KMS-11 (cell line): ENCODE measurements at regions not wholly inside any gene's neighbourhood (a gene's known extent, or its start where the extent isn't known, plus 50 kb on each side); places are given as distances from the start of the nearest gene placed in this dataset.

ENCODE experiments used
- H2AFZ ChIP-seq: fragments of 200-600 bp; sonication (generic); 2 replicates; pipeline ENCODE4 v1.6.1; 2016; ENCODE audit warnings: antibody characterized with exemption, mixed run types, low read depth
- H3K27ac ChIP-seq: fragments of 200-600 bp; sonication (generic); 2 replicates; pipeline ENCODE4 v1.6.1; 2016; ENCODE audit warnings: mild to moderate bottlenecking, mixed run types
- H3K27me3 ChIP-seq: fragments of 200-600 bp; sonication (generic); 2 replicates; pipeline ENCODE4 v1.6.1; 2017; ENCODE audit warnings: mild to moderate bottlenecking, low read depth, mixed run types, moderate library complexity; ENCODE audit not compliant: insufficient read depth
- H3K36me3 ChIP-seq: fragments of 200-600 bp; sonication (generic); 2 replicates; pipeline ENCODE4 v1.6.1; 2017; ENCODE audit warnings: mild to moderate bottlenecking, mixed run types; ENCODE audit not compliant: insufficient read depth
- H3K4me1 ChIP-seq: fragments of 200-600 bp; sonication (generic); 2 replicates; pipeline ENCODE4 v1.6.1; 2016; ENCODE audit warnings: mild to moderate bottlenecking, low read depth, mixed run types; ENCODE audit not compliant: poor library complexity, severe bottlenecking
- H3K4me2 ChIP-seq: fragments of 200-600 bp; sonication (generic); 2 replicates; pipeline ENCODE4 v1.7.0; 2016; ENCODE audit warnings: mild to moderate bottlenecking, mixed run types
- H3K4me3 ChIP-seq: fragments of 200-600 bp; sonication (generic); IDR thresholded peaks from 2 replicates; pipeline ENCODE4 v1.6.1; 2017; ENCODE audit warnings: low read depth, low read length, mixed read lengths; ENCODE audit not compliant: insufficient read depth
- H3K79me2 ChIP-seq: fragments of 200-600 bp; sonication (generic); 2 replicates; pipeline ENCODE4 v1.6.1; 2016; ENCODE audit warnings: low read depth, mixed run types; ENCODE audit not compliant: insufficient read depth
- H3K9ac ChIP-seq: fragments of 200-600 bp; sonication (generic); 2 replicates; pipeline ENCODE4 v1.6.1; 2016; ENCODE audit warnings: mild to moderate bottlenecking, mixed run types
- H4K20me1 ChIP-seq: fragments of 200-600 bp; sonication (generic); 2 replicates; pipeline ENCODE4 v1.6.1; 2016; ENCODE audit warnings: mild to moderate bottlenecking, mixed run types; ENCODE audit not compliant: insufficient read depth
- TF ChIP-seq, protein P1 (sequence below): fragments of 200-600 bp; sonication (generic); conservative IDR thresholded peaks from 2 replicates; pipeline ENCODE4 v1.6.1; 2017; ENCODE audit warnings: low read depth, mild to moderate bottlenecking, antibody characterized with exemption, low read length, moderate library complexity, mixed read lengths

DNA sequence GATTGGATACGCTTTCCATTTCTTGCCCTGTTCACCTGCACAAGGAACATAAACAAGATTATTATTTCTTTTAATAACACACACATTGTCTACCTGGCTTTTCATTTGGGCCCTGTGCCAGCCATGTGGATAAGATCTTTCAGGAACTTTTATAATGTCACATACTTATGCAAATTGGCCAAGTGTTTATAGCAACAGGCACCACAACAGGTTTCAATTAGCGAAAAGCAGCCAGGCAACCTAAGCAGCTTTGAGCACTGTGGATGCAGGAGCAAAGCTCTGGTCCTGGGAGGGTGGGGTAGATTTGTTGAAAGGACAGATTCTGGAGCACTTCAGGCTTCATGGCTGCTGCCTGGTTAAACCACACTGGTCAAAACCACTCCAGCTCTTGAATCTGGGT lies 217.4 kb downstream of the BARX2 start:
- no peak overlapping the region for H3K27ac ChIP-seq

DNA sequence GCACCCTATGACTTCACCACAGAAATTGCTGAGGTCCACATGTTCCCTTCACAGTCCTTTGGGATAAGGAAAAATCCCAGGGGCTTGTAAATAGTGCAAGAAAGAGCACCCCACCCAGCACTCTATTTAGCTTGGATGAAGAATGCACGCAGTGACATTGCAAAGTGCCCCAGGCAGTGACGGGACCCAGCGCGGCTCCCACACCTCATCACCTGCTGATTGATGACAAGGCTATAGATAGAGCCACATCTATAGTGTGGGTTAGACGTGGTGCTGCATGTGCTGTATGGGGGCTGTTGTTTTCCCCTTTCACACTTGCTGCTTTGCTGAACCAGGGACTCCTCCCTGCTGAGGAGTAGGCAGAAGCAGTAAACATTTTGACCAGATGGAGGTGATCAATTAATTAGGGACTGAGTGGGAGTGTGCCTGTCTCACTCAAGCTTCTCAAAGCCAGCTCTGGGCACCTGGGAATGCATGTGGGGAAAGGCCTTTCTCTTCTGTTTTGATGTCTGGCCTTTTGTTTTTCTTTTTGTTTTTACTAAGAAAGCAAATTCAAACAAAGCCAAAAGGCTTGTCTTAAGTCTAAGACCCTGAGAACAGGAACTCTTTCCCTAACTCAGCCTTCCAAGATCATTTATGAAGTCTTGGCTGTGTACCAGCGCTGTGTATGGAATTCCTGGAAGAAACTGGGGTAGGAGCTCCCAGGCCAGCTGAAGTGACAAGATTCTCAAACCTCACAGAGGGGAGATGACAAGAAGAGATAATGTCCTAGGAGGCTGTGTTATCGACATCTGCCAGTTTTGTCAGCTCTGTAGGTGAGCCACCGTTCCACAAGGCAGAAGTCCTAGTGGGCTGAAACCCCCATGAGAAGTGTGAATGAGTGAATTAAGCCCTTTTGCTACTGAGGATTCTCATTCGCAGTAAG lies 219.7 kb downstream of the BARX2 start:
- no peak overlapping the region for H3K4me3 ChIP-seq
- H4K20me1 ChIP-seq = no peaks in the 10 kb centered on the region
- TF ChIP-seq, protein P1, sequence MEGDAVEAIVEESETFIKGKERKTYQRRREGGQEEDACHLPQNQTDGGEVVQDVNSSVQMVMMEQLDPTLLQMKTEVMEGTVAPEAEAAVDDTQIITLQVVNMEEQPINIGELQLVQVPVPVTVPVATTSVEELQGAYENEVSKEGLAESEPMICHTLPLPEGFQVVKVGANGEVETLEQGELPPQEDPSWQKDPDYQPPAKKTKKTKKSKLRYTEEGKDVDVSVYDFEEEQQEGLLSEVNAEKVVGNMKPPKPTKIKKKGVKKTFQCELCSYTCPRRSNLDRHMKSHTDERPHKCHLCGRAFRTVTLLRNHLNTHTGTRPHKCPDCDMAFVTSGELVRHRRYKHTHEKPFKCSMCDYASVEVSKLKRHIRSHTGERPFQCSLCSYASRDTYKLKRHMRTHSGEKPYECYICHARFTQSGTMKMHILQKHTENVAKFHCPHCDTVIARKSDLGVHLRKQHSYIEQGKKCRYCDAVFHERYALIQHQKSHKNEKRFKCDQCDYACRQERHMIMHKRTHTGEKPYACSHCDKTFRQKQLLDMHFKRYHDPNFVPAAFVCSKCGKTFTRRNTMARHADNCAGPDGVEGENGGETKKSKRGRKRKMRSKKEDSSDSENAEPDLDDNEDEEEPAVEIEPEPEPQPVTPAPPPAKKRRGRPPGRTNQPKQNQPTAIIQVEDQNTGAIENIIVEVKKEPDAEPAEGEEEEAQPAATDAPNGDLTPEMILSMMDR = no peak
- no peaks in the 10 kb centered on the region for H3K27me3 ChIP-seq
- H3K4me1 ChIP-seq = no peaks in the 10 kb centered on the region
- H3K79me2 ChIP-seq = no peaks in the 10 kb centered on the region
- H3K27ac ChIP-seq = no peak overlapping the region
- no peak overlapping the region for H3K4me2 ChIP-seq
- H2AFZ ChIP-seq = no peak overlapping the region
- H3K9ac ChIP-seq = no peak overlapping the region
- no peaks in the 10 kb centered on the region for H3K36me3 ChIP-seq

More for the DNA sequence above, 217.4 kb downstream of the BARX2 start:
- Histone ChIP-seq H3K36me3 (no peaks in the 10 kb centered on the region), H3K9ac (no peak overlapping the region), H3K4me1 (no peaks in the 10 kb centered on the region), H3K4me3 (no peak overlapping the region), H3K27me3 (no peaks in the 10 kb centered on the region), H3K4me2 (no peak overlapping the region), H2AFZ (no peak overlapping the region), H3K79me2 (no peaks in the 10 kb centered on the region), H4K20me1 (no peaks in the 10 kb centered on the region)
- TF ChIP-seq, protein P1 = no peak

DNA sequence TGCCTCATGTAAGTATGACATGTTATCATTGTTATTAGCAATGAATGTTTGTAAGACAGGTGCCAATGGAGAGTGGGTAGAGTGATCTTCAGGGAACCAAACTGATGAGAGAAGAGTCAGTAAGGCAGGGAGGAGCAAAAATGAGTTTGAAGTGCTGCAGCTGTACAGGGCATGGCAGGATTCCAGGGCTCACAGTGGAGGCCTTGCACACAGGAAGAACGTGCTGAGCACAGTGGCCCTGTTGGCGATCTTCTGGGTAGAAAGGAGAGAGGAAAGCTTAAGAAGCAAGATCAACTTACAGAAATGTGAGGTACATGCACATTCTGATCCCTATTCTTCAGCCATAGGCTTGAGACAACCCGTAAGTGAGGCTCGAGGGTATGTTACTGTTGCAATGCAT lies 219.3 kb upstream of the TMEM45B start:
- no peak overlapping the region for H3K4me2 ChIP-seq
- TF ChIP-seq, protein P1 = no peak
- no peaks in the 10 kb centered on the region for H3K36me3 ChIP-seq
- H2AFZ ChIP-seq = no peak overlapping the region
- H3K27ac ChIP-seq = no peak overlapping the region
- H4K20me1 ChIP-seq = no peaks in the 10 kb centered on the region
- no peaks in the 10 kb centered on the region for H3K79me2 ChIP-seq
- H3K27me3 ChIP-seq = no peaks in the 10 kb centered on the region
- no peak overlapping the region for H3K4me3 ChIP-seq
- H3K4me1 ChIP-seq = no peaks in the 10 kb centered on the region
- H3K9ac ChIP-seq = no peak overlapping the region

DNA sequence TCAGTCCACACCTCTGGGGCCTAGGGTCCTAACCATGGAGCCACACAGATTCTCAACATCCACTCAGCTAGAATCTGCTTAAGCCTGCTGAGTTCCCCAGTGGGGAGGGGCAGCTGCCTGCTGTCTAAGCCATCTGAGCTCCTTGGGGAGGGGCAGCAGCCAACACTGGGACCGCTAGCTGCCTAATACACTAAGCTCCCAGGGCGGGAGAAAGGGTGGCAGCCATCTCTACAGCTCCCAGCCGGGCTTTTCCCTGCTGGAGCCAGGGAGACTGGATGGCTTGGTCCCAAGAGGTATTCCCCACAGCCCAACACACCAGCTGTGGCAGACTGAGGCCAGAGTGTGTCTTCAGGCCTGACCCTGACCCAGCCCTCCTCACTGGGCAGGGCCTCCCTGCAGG lies 217.3 kb upstream of the TMEM45B start:
- H3K27me3 ChIP-seq = no peaks in the 10 kb centered on the region
- TF ChIP-seq, protein P1 = no peak
- H4K20me1 ChIP-seq = no peaks in the 10 kb centered on the region

More for the DNA sequence above, 217.3 kb upstream of the TMEM45B start:
- no peaks in the 10 kb centered on the region for H3K36me3 ChIP-seq
- no peaks in the 10 kb centered on the region for H3K4me1 ChIP-seq
- no peak overlapping the region for H3K4me2 ChIP-seq
- H3K27ac ChIP-seq = no peak overlapping the region
- H2AFZ ChIP-seq = no peak overlapping the region
- H3K9ac ChIP-seq = no peak overlapping the region
- H3K4me3 ChIP-seq = no peak overlapping the region
- H3K79me2 ChIP-seq = no peaks in the 10 kb centered on the region
